ENCODE measurements at regions not wholly inside any gene's neighbourhood (a gene's known extent, or its start where the extent isn't known, plus 50 kb on each side); places are given as distances from the start of the nearest gene placed in this dataset.
"Not testable (repeated sequence)": the region's sequence is repeated elsewhere in the genome, so short reads cannot be mapped to it uniquely, and the experiment has no call there.

- peaks cover 6% of the 10 kb centered on the region for H3K27me3 Mint-ChIP-seq (ENCODE audit: low read depth)
- H3K4me3 Mint-ChIP-seq, result no peak overlapping the region
- no peaks in the 10 kb centered on the region for H3K36me3 Mint-ChIP-seq (ENCODE audit: low read depth)
- H3K27ac Mint-ChIP-seq, result no peak overlapping the region
- peaks cover 4% of the 10 kb centered on the region for H3K9me3 Mint-ChIP-seq
- H3K4me1 Mint-ChIP-seq, result peaks cover 16% of the 10 kb centered on the region
- TF ChIP-seq, protein P1, sequence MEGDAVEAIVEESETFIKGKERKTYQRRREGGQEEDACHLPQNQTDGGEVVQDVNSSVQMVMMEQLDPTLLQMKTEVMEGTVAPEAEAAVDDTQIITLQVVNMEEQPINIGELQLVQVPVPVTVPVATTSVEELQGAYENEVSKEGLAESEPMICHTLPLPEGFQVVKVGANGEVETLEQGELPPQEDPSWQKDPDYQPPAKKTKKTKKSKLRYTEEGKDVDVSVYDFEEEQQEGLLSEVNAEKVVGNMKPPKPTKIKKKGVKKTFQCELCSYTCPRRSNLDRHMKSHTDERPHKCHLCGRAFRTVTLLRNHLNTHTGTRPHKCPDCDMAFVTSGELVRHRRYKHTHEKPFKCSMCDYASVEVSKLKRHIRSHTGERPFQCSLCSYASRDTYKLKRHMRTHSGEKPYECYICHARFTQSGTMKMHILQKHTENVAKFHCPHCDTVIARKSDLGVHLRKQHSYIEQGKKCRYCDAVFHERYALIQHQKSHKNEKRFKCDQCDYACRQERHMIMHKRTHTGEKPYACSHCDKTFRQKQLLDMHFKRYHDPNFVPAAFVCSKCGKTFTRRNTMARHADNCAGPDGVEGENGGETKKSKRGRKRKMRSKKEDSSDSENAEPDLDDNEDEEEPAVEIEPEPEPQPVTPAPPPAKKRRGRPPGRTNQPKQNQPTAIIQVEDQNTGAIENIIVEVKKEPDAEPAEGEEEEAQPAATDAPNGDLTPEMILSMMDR (IDR thresholded peaks at IDR 0.05; ENCODE audit: unreplicated experiment in 3 of 3), result peak; percentile 16 to 41 (median 40)
Measured at GRCh38 chr4:26061248-26061986, 147.4 kb downstream of the SMIM20 start.

- Mint-ChIP-seq H3K9me3 (peaks cover 4% of the 10 kb centered on the region), H3K36me3 (ENCODE audit: low read depth) (no peaks in the 10 kb centered on the region)
Measured at GRCh38 chr4:26062215-26062614, 148.2 kb downstream of the SMIM20 start.

GRCh38 chr4:26064009-26064408, 150.0 kb downstream of the SMIM20 start:
- H3K27ac Mint-ChIP-seq; H3K9me3 Mint-ChIP-seq; H3K4me3 Mint-ChIP-seq; H3K27me3 Mint-ChIP-seq (ENCODE audit: low read depth); H3K36me3 Mint-ChIP-seq (ENCODE audit: low read depth): not testable (repeated sequence)
- H3K4me1 Mint-ChIP-seq, result peaks cover 10% of the 10 kb centered on the region

More at GRCh38 chr4:26062215-26062614, 148.2 kb downstream of the SMIM20 start:
- TF ChIP-seq, protein P1 (IDR thresholded peaks at IDR 0.05; ENCODE audit: unreplicated experiment in 3 of 3), result no peak
- Mint-ChIP-seq H3K4me3 (no peak overlapping the region), H3K27me3 (ENCODE audit: low read depth) (peaks cover 1% of the 10 kb centered on the region), H3K4me1 (peaks cover 16% of the 10 kb centered on the region), H3K27ac (peak overlapping the region in 1 of 3 experiments; percentile 36)

- Mint-ChIP-seq H3K4me1 (peaks cover 10% of the 10 kb centered on the region), H3K36me3 (ENCODE audit: low read depth) (no peaks in the 10 kb centered on the region), H3K9me3 (peaks cover 4% of the 10 kb centered on the region), H3K27ac (no peak overlapping the region), H3K27me3 (ENCODE audit: low read depth) (no peaks in the 10 kb centered on the region), H3K4me3 (no peak overlapping the region)
- TF ChIP-seq, protein P1 (IDR thresholded peaks at IDR 0.05; ENCODE audit: unreplicated experiment in 3 of 3), result no peak
Measured at GRCh38 chr4:26065833-26066232, 151.8 kb downstream of the SMIM20 start.

DNA sequence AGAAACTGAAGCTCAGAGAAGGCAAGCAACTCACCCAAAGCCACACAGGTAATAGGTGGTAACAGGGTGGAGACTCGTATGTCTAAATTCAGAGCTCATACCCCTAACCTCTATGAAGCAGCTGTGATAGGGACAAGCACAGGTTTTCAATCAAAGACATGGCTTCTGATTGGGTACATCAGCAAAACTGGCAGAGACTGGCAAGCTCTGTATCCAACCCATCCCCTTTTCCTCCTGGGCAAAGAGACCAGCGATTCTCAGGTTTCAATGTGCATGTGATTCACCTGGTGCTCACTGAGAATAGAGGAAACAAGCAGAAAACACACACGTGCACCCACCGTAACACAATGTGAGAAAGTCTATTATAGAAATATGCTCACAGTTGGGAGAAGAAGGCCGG, 153.0 kb downstream of the SMIM20 start:
- no peak overlapping the region for H3K27ac Mint-ChIP-seq
- TF ChIP-seq, protein P1 (IDR thresholded peaks at IDR 0.05; ENCODE audit: unreplicated experiment in 3 of 3), result no peak
- no peaks in the 10 kb centered on the region for H3K27me3 Mint-ChIP-seq (ENCODE audit: low read depth)
- H3K9me3 Mint-ChIP-seq, result no peaks in the 10 kb centered on the region
- no peaks in the 10 kb centered on the region for H3K36me3 Mint-ChIP-seq (ENCODE audit: low read depth)
- peaks cover 2% of the 10 kb centered on the region for H3K4me1 Mint-ChIP-seq
- H3K4me3 Mint-ChIP-seq, result no peak overlapping the region

DNA sequence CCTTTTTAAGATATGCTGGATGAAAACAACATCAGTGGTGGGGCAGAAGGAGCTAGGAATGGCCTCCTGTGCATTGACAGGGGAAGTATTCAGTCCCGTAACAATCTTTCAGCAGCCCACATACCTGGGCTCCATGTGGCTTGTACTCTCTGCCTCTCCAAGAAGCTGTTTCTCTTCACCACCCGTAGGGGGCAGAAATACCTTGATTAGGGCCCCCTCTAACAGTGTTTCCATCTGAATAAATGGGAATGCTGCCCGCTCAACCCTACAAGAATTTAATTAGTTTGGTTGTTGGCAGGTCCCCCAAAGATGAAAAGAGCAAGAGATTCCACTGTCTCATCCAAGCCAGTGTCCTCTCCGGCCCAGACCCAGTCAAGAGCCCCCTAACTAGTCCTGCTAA, 155.2 kb downstream of the SMIM20 start:
- Mint-ChIP-seq H3K27me3 (ENCODE audit: low read depth) (no peaks in the 10 kb centered on the region), H3K4me3 (no peak overlapping the region), H3K36me3 (ENCODE audit: low read depth) (no peaks in the 10 kb centered on the region), H3K27ac (no peak overlapping the region), H3K9me3 (no peaks in the 10 kb centered on the region), H3K4me1 (peaks cover under 1% of the 10 kb centered on the region)
- TF ChIP-seq, protein P1 (IDR thresholded peaks at IDR 0.05; ENCODE audit: unreplicated experiment in 3 of 3), result peak in 1 of 3 experiments; percentile 19
